ENCODE measurements at regions not wholly inside any gene's neighbourhood (a gene's known extent, or its start where the extent isn't known, plus 50 kb on each side); places are given as distances from the start of the nearest gene placed in this dataset.

DNA sequence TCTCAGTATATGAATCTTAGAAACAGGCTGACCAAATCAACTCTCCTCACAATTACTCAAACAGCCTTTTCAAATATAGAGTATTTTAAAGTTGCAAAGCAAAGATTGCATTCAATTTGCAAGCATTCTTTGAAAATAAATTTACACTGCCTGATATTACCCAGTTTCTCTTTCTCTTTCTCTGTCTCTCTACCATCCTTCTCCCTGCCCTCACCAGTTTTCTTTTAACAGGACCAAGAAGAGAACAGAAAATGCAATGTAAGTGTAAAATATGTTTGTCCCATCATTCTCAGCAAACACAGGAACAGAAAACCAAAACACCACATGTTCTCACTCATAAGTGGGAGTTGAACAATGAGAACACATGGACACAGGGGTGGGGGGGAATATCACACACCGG, 520.3 kb upstream of the USP15 start:
- Histone ChIP-seq H3K27ac (ENCODE audit: extremely low read depth, low read depth, low read length) (no peak overlapping the region), H3K4me1 (ENCODE audit: control insufficient read depth, insufficient read depth, low read length) (no peaks in the 10 kb centered on the region), H3K36me3 (ENCODE audit: control insufficient read depth in 2 of 2, insufficient read depth in 1 of 2, low read length in 2 of 2) (no peaks in the 10 kb centered on the region), H3K9me3 (ENCODE audit: control insufficient read depth, insufficient read depth, low read depth, low read length) (no peaks in the 10 kb centered on the region), H3K4me3 (ENCODE audit: low read depth, low read length) (no peak overlapping the region)
- ChIA-PET CTCF (no interaction called here), POLR2A (no interaction called here)
- TF ChIP-seq ZNF391 (tag by site-specific recombination; IDR thresholded peaks at IDR 0.05; ENCODE audit: borderline replicate concordance, low read depth) (no peak), ZNF664 (tag by site-specific recombination; IDR thresholded peaks at IDR 0.05) (no peak), ZNF398 (tag by site-specific recombination; IDR thresholded peaks at IDR 0.05) (no peak), ZNF366 (tag by site-specific recombination; conservative IDR thresholded peaks at IDR 0.05) (no peak), PRDM4 (tag by site-specific recombination; IDR thresholded peaks at IDR 0.05) (no peak), PRDM6 (tag by site-specific recombination; IDR thresholded peaks at IDR 0.05) (no peak), BCL11B (tag by site-specific recombination; IDR thresholded peaks at IDR 0.05; ENCODE audit: low read depth) (no peak), ZNF560 (tag by site-specific recombination; IDR thresholded peaks at IDR 0.05; ENCODE audit: borderline replicate concordance) (no peak), ZNF48 (tag by site-specific recombination; IDR thresholded peaks at IDR 0.05) (no peak), SP7 (tag by site-specific recombination; IDR thresholded peaks at IDR 0.05) (no peak), ZNF654 (tag by site-specific recombination; IDR thresholded peaks at IDR 0.05; ENCODE audit: low read depth) (no peak)

DNA sequence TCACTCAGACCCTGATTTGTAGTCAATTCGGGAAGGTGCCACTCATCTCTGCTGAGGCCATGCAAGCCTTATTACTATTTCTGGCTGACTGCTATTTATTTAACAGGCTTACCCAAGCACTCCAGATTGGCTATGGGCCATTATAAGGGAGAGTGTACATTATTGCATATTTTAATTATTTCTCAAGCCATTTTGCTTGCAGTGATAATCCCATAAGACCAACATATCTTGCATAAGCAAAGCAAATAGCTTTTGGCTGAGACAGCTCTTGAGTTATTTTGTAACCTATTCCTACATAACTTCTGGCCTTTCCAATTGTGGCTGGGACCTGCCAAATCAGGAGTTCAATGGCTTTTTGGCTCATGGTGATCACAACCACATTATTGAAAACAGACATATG, 509.6 kb upstream of the USP15 start:
- CTCF ChIA-PET, result interaction anchor here (0.7 kb wide), 1 partner anchor 136 kb away, joined by 4 read pairs; no protein-coding TSS in a partner anchor
- no peaks in the 10 kb centered on the region for H3K36me3 ChIP-seq (ENCODE audit: control insufficient read depth in 2 of 2, insufficient read depth in 1 of 2, low read length in 2 of 2)
- no peak overlapping the region for H3K4me3 ChIP-seq (ENCODE audit: low read depth, low read length)
- no peaks in the 10 kb centered on the region for H3K9me3 ChIP-seq (ENCODE audit: control insufficient read depth, insufficient read depth, low read depth, low read length)
- no peak overlapping the region for H3K27ac ChIP-seq (ENCODE audit: extremely low read depth, low read depth, low read length)
- POLR2A ChIA-PET, result no interaction called here
- TF ChIP-seq, protein P1, sequence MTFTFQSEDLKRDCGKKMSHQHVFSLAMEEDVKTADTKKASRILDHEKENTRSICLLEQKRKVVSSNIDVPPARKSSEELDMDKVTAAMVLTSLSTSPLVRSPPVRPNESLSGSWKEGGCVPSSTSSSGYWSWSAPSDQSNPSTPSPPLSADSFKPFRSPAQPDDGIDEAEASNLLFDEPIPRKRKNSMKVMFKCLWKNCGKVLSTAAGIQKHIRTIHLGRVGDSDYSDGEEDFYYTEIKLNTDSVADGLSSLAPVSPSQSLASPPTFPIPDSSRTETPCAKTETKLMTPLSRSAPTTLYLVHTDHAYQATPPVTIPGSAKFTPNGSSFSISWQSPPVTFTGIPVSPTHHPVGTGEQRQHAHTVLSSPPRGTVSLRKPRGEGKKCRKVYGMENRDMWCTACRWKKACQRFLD (tag by site-specific recombination; IDR thresholded peaks at IDR 0.05), result no peak
- TF ChIP-seq ZNF169 (tag by site-specific recombination; IDR thresholded peaks at IDR 0.05), result no peak
- TF ChIP-seq, protein P2, sequence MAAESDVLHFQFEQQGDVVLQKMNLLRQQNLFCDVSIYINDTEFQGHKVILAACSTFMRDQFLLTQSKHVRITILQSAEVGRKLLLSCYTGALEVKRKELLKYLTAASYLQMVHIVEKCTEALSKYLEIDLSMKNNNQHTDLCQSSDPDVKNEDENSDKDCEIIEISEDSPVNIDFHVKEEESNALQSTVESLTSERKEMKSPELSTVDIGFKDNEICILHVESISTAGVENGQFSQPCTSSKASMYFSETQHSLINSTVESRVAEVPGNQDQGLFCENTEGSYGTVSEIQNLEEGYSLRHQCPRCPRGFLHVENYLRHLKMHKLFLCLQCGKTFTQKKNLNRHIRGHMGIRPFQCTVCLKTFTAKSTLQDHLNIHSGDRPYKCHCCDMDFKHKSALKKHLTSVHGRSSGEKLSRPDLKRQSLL (tag by site-specific recombination; IDR thresholded peaks at IDR 0.05), result no peak
- TF ChIP-seq ZNF157 (tag by site-specific recombination; IDR thresholded peaks at IDR 0.05), result no peak
- TF ChIP-seq REPIN1 (tag by site-specific recombination; IDR thresholded peaks at IDR 0.05; ENCODE audit: low read depth), result no peak
- TF ChIP-seq ZNF114 (tag by site-specific recombination; IDR thresholded peaks at IDR 0.05), result no peak
- TF ChIP-seq, protein P3, sequence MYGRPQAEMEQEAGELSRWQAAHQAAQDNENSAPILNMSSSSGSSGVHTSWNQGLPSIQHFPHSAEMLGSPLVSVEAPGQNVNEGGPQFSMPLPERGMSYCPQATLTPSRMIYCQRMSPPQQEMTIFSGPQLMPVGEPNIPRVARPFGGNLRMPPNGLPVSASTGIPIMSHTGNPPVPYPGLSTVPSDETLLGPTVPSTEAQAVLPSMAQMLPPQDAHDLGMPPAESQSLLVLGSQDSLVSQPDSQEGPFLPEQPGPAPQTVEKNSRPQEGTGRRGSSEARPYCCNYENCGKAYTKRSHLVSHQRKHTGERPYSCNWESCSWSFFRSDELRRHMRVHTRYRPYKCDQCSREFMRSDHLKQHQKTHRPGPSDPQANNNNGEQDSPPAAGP (tag by site-specific recombination; IDR thresholded peaks at IDR 0.05), result no peak
- TF ChIP-seq ZNF19 (tag by site-specific recombination; IDR thresholded peaks at IDR 0.05; ENCODE audit: low read depth), result no peak
- H3K4me1 ChIP-seq (ENCODE audit: control insufficient read depth, insufficient read depth, low read length), result no peaks in the 10 kb centered on the region

Data from HEK293 (cell line).